Gastroesophageal sphincter (tissue), 3 donors: ENCODE measurements at regions not wholly inside any gene's neighbourhood (a gene's known extent, or its start where the extent isn't known, plus 50 kb on each side); places are given as distances from the start of the nearest gene placed in this dataset.

Experiments used
- POLR2A ChIP-seq, 2 donors: fragments of 450-650 bp; IDR thresholded peaks; one replicate each; pipeline ENCODE4 v1.6.1; 2017; ENCODE audit warnings: antibody characterized with exemption in 2 of 2, mild to moderate bottlenecking in 2 of 2, moderate library complexity in 1 of 2
- POLR2AphosphoS5 ChIP-seq: sonication (generic); formaldehyde crosslinking; IDR thresholded peaks from one replicate; pipeline ENCODE4 v1.6.1; 2017; ENCODE audit warnings: antibody characterized with exemption
- TF ChIP-seq, protein P1 (sequence below), 4 experiments: fragments of 200-600 bp in 2 of 4; fragments of 450-650 bp in 2 of 4; sonication (generic) in 1 of 4; IDR thresholded peaks; one replicate each; pipeline ENCODE4 v1.5.1; 2017 to 2019; ENCODE audit warnings: antibody characterized with exemption in 4 of 4, mild to moderate bottlenecking in 2 of 4, moderate library complexity in 2 of 4

DNA sequence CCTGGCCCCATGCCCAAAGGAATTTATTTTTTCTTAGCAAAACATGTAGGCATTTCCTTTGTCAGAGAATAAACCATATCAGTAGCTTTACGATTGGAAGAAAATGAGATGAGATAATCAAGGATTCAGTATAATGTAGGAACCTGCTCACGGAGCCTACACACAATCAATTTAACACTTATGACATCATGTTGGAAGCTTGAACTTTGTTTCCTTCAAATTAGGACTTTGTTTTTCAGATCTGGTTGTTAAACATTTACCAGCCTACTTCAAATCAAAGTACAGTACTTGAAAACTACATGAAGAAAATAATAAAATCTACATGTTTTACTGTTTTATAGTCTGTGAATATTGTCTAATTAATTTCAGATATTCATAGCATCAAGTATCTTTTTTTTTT is 639.0 kb upstream of the ATXN8OS start:
- TF ChIP-seq, protein P1, sequence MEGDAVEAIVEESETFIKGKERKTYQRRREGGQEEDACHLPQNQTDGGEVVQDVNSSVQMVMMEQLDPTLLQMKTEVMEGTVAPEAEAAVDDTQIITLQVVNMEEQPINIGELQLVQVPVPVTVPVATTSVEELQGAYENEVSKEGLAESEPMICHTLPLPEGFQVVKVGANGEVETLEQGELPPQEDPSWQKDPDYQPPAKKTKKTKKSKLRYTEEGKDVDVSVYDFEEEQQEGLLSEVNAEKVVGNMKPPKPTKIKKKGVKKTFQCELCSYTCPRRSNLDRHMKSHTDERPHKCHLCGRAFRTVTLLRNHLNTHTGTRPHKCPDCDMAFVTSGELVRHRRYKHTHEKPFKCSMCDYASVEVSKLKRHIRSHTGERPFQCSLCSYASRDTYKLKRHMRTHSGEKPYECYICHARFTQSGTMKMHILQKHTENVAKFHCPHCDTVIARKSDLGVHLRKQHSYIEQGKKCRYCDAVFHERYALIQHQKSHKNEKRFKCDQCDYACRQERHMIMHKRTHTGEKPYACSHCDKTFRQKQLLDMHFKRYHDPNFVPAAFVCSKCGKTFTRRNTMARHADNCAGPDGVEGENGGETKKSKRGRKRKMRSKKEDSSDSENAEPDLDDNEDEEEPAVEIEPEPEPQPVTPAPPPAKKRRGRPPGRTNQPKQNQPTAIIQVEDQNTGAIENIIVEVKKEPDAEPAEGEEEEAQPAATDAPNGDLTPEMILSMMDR (IDR thresholded peaks at IDR 0.05): no peak
- TF ChIP-seq POLR2A (IDR thresholded peaks at IDR 0.05): no peak
- TF ChIP-seq POLR2AphosphoS5: no peak
